AG10803 (cell line): ENCODE measurements at regions not wholly inside any gene's neighbourhood (a gene's known extent, or its start where the extent isn't known, plus 50 kb on each side); places are given as distances from the start of the nearest gene placed in this dataset.
A peak's percentile ranks its signal among the peaks of the same experiment; 100 is the strongest.
"Not testable (repeated sequence)": the region's sequence is repeated elsewhere in the genome, so short reads cannot be mapped to it uniquely, and the experiment has no call there.

ENCODE experiments used
- DNase-seq: peaks from one replicate; pipeline ENCODE4 v3.0.0; 2010; ENCODE audit warnings: low read depth
- H3K4me3 ChIP-seq: 2 replicates; pipeline ENCODE4 v1.5.1; 2011; ENCODE audit warnings: mild to moderate bottlenecking, low read length, control low read depth
- CTCF ChIP-seq: conservative IDR thresholded peaks from 2 replicates; pipeline ENCODE4 v1.5.1; 2011; ENCODE audit warnings: mild to moderate bottlenecking, low read length, control low read depth, inconsistent platforms

GRCh38 chr16:22712471-22712870 is 101.5 kb upstream of the HS3ST2 start:
- DNase-seq = no peak
- TF ChIP-seq CTCF = no peak
- H3K4me3 ChIP-seq = no peak overlapping the region

GRCh38 chr16:22718598-22718997 is 95.4 kb upstream of the HS3ST2 start:
- not testable (repeated sequence) for H3K4me3 ChIP-seq, DNase-seq

GRCh38 chr16:22719945-22720344 is 94.0 kb upstream of the HS3ST2 start:
- no peak overlapping the region for H3K4me3 ChIP-seq
- DNase-seq = no peak
- TF ChIP-seq CTCF = no peak

- TF ChIP-seq CTCF = no peak
- peak; percentile 78 for DNase-seq
- no peak overlapping the region for H3K4me3 ChIP-seq
Observed at GRCh38 chr16:22721511-22722100, 92.4 kb upstream of the HS3ST2 start.

- not testable (repeated sequence) for DNase-seq, H3K4me3 ChIP-seq
Observed at GRCh38 chr16:22722551-22723541, 91.1 kb upstream of the HS3ST2 start.

- TF ChIP-seq CTCF = no peak
- no peak overlapping the region for H3K4me3 ChIP-seq
- no peak for DNase-seq
Observed at GRCh38 chr16:22726868-22727267, 87.1 kb upstream of the HS3ST2 start.

GRCh38 chr16:22727285-22728166 is 86.4 kb upstream of the HS3ST2 start:
- no peak for DNase-seq
- H3K4me3 ChIP-seq = no peak overlapping the region
- no peak for TF ChIP-seq CTCF
